Suprapubic skin (tissue), 4 donors: ENCODE measurements at regions not wholly inside any gene's neighbourhood (a gene's known extent, or its start where the extent isn't known, plus 50 kb on each side); places are given as distances from the start of the nearest gene placed in this dataset.

ENCODE experiments used
- EP300 ChIP-seq: sonication (generic); formaldehyde crosslinking; IDR thresholded peaks from one replicate; pipeline ENCODE4 v1.6.1; 2017; ENCODE audit warnings: antibody characterized with exemption
- POLR2A ChIP-seq, 2 donors: fragments of 450-650 bp; IDR thresholded peaks; one replicate each; pipeline ENCODE4 v1.6.1; 2017; ENCODE audit warnings: antibody characterized with exemption in 2 of 2, mild to moderate bottlenecking in 2 of 2, moderate library complexity in 2 of 2
- POLR2AphosphoS5 ChIP-seq, 3 donors: sonication (generic); formaldehyde crosslinking; IDR thresholded peaks; one replicate each; pipeline ENCODE4 v1.6.1; 2017; ENCODE audit warnings: antibody characterized with exemption in 3 of 3
- TF ChIP-seq, protein P1 (sequence below), 2 donors: fragments of 200-600 bp in 1 of 2; fragments of 450-650 bp in 1 of 2; sonication (generic) in 1 of 2; IDR thresholded peaks; one replicate each; pipeline ENCODE4 v1.5.1; 2016 to 2019; ENCODE audit warnings: antibody characterized with exemption in 2 of 2, mild to moderate bottlenecking in 1 of 2, moderate library complexity in 1 of 2

DNA sequence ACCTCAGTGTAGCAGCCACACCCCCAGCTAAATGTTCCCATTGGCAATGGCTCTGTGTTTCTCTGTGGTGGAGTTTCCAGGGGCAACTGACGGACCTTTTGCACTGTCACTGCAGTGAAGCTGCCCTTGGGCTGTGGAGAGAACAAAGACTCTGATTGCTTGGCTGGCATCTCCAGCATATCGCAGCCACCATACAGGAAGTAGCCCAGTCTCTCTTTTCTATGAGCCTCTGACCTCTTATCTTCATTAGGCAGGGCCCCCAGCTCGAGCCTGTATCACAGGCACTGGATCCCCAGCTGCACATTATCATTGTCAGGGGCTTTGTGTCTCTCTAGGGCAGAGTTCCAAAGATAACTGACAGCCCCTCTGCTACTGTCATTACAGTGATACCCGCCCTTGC lies 483.5 kb downstream of the ARAP2 start:
- TF ChIP-seq, protein P1, sequence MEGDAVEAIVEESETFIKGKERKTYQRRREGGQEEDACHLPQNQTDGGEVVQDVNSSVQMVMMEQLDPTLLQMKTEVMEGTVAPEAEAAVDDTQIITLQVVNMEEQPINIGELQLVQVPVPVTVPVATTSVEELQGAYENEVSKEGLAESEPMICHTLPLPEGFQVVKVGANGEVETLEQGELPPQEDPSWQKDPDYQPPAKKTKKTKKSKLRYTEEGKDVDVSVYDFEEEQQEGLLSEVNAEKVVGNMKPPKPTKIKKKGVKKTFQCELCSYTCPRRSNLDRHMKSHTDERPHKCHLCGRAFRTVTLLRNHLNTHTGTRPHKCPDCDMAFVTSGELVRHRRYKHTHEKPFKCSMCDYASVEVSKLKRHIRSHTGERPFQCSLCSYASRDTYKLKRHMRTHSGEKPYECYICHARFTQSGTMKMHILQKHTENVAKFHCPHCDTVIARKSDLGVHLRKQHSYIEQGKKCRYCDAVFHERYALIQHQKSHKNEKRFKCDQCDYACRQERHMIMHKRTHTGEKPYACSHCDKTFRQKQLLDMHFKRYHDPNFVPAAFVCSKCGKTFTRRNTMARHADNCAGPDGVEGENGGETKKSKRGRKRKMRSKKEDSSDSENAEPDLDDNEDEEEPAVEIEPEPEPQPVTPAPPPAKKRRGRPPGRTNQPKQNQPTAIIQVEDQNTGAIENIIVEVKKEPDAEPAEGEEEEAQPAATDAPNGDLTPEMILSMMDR (IDR thresholded peaks at IDR 0.05), result no peak
- TF ChIP-seq POLR2A (IDR thresholded peaks at IDR 0.05) (no peak), EP300 (no peak), POLR2AphosphoS5 (IDR thresholded peaks at IDR 0.05) (no peak)
